Fibroblast of villous mesenchyme (primary cell): ENCODE measurements at regions not wholly inside any gene's neighbourhood (a gene's known extent, or its start where the extent isn't known, plus 50 kb on each side); places are given as distances from the start of the nearest gene placed in this dataset.

Experiments
- DNase-seq: peaks from one replicate; pipeline ENCODE4 v3.0.0-alpha.2; 2010; ENCODE audit warnings: low read depth
- H3K4me3 ChIP-seq: 2 replicates; pipeline ENCODE4 v1.5.1; 2011; ENCODE audit warnings: low read depth, mild to moderate bottlenecking, low read length
- TF ChIP-seq, protein P1 (sequence below): IDR thresholded peaks from 2 replicates; pipeline ENCODE4 v1.5.1; 2012; ENCODE audit warnings: low read depth, mild to moderate bottlenecking, low read length; ENCODE audit not compliant: insufficient read depth

DNA sequence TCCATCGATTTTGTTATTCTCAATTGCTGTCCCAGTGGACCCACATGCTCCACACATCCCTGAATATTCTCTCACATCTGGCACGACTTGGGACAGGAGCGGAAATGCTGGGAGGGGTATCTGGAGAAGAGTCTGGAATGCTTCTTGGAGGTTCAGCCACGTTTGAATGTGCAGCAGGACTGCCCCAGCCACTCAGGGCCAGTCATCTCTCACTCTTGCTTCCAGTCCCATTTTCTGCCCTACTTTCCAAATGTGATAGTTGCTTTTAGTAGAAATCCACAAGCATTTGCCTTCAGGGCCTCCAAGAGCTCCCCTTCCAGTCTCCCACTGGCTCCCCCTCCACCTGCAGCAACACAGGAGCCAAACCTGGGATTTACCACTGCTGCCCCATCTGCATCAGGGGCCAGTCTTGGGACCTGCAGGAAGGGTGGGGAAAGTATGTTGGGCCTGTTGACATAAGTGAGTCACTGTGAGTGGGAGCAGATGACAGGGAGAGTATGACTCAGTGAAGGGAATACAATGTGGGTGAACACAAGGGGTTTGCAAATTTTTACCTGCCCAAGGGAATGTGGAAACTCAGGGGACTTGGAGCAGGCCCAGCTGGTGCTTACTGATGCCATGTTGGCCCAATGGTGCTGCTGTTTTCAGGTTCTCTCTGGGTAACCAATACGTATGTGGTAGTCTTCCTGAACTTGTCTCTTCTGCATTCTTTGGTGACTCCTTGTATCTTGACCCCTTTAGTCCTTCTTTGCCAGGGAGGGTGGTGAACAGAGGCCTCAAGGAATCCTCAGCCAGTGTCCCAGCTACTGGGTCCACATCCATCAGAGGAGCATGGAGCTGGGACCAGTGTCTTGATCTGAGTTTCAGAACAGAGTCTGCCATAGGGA, 78.8 kb upstream of the CRHR1 start:
- TF ChIP-seq, protein P1, sequence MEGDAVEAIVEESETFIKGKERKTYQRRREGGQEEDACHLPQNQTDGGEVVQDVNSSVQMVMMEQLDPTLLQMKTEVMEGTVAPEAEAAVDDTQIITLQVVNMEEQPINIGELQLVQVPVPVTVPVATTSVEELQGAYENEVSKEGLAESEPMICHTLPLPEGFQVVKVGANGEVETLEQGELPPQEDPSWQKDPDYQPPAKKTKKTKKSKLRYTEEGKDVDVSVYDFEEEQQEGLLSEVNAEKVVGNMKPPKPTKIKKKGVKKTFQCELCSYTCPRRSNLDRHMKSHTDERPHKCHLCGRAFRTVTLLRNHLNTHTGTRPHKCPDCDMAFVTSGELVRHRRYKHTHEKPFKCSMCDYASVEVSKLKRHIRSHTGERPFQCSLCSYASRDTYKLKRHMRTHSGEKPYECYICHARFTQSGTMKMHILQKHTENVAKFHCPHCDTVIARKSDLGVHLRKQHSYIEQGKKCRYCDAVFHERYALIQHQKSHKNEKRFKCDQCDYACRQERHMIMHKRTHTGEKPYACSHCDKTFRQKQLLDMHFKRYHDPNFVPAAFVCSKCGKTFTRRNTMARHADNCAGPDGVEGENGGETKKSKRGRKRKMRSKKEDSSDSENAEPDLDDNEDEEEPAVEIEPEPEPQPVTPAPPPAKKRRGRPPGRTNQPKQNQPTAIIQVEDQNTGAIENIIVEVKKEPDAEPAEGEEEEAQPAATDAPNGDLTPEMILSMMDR = no peak
- no peak for DNase-seq
- H3K4me3 ChIP-seq = no peak overlapping the region

DNA sequence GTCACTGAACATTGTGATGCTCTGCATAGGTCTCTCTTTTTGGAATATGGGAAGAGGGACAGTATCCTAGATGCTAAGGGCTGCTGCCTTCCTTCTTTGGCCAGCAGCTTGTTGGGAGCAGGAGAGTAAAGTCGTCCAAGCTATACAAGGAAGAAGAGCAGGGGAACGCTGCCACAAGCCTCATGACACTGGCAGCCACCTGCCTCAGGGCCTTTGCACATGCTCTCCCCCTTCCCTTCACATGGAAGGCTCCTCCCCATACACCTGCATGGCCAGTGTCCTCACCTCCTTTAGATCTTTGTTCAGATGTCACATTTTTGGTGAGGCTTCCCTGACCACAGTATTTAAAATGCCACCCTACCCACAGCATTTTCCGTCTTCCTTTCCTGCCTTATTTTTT, 78.1 kb upstream of the CRHR1 start:
- no peak overlapping the region for H3K4me3 ChIP-seq
- no peak for DNase-seq
- TF ChIP-seq, protein P1 = no peak

DNA sequence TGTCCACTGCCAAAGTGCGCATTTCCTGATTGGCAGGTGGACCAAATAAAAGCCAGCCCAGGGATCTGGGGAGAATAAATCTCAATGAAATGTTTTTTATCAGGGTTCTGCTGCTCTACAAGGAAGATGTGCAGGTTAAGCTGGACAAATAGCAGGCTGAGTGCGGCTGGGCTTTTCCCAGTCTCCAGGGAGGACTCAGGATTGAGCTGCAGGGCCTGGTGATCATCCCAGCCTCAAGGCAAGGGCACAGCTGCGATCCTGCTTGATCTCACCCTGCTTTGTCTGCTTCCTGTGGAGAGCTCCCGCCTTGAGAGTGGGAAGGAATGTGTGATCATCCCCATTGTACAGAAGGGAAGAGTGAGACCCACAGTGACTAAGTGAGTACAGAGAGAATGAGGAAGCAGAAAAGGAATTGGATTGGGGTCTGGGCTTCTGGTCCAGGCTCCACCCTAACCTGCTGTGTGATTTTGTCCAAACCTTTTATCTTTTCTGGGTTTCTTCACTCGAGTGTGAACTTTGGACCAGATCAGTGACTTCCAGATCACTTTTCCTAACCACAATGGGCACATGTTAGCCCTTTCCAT, 75.3 kb upstream of the CRHR1 start:
- H3K4me3 ChIP-seq = no peak overlapping the region
- TF ChIP-seq, protein P1 = no peak
- no peak for DNase-seq

DNA sequence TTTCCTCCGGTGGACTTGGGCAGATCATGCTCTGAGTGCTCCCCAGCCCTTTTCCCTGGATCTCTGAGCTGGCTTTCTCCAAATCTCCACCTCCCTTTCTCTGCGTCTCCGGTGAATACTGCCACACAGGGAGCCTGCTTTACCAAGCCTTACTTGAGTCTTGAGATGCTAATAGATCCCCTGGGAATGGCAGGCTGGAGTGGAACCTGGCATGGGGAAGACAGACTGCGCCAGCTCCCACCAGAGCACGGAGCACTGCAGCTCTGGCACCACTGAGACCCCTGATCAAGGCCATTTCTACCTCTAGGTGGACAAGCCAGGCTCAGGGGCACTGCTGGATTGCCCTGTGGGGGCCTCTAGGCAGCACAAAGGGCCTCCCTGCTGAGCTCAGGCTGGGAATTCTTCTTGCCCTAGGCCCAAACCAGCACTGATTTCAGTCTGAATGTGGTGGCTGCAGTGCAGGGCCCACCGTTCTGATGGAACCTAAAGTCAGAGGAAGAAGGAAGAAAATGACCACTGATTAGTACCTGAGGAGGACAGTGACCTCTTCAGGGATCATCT, 74.3 kb upstream of the CRHR1 start:
- TF ChIP-seq, protein P1 = no peak
- H3K4me3 ChIP-seq = no peak overlapping the region
- no peak for DNase-seq

DNA sequence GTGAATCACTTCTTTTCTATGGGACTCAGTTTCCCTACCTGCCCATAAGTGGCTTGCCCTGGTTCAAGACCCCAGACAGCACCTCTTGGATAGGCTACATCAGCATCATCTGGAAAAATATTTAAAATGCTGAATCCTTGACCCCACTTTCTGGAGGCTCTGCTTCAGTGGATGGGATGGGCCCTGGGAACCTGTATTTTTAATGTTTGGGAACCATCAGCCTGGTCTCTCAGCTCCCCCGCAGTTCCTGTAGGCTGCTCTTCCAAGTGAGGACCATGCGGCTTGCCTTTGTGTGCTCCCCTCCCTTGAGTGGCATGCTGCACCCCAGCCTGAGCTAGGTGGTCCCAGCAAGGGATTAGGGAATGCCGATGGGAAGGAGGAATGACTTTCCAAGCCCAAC, 68.3 kb upstream of the CRHR1 start:
- no peak overlapping the region for H3K4me3 ChIP-seq
- no peak for DNase-seq
- TF ChIP-seq, protein P1 = no peak

DNA sequence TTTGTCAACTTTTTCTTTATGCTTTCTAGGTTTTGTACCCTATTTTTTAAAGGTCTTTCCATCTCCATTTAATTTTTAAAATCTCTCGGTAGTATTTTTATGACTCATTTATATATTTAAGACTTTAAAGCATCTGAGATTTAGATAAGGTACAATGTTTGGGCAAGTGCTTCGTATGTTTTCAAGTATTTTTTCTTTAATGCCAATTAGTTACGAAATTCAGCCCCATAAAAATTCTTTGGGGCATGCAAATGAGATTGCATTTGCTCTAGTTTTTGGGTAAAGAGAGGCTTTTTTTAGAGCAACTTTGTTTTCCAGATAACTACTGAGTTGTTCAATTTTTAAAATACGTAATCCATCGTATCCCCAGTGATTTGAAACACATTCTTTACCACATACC, 65.3 kb upstream of the CRHR1 start:
- TF ChIP-seq, protein P1 = no peak
- peak; percentile 55 for DNase-seq
- H3K4me3 ChIP-seq = no peak overlapping the region
